ENCODE measurements at regions not wholly inside any gene's neighbourhood (a gene's known extent, or its start where the extent isn't known, plus 50 kb on each side); places are given as distances from the start of the nearest gene placed in this dataset.

DNA sequence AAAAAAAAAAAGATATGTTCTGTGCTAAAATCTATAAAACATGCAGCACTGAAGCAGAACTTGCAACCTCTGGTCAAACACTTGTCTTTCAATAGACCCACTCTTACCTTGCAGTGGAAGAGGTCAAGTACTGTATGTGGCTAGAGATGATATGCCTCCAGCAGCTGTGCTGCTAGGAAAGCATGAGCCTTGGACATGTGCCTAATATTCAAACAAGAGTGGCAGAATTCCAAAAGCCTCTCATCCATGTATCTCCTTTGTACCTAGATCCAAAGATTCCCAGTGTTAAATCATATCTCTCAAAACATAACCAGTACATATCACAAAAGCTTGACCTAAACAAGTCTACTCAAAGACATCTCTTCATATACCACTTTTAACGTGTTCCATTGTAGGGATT, 105.0 kb upstream of the CPNE8 start:
- TF ChIP-seq, protein P1, sequence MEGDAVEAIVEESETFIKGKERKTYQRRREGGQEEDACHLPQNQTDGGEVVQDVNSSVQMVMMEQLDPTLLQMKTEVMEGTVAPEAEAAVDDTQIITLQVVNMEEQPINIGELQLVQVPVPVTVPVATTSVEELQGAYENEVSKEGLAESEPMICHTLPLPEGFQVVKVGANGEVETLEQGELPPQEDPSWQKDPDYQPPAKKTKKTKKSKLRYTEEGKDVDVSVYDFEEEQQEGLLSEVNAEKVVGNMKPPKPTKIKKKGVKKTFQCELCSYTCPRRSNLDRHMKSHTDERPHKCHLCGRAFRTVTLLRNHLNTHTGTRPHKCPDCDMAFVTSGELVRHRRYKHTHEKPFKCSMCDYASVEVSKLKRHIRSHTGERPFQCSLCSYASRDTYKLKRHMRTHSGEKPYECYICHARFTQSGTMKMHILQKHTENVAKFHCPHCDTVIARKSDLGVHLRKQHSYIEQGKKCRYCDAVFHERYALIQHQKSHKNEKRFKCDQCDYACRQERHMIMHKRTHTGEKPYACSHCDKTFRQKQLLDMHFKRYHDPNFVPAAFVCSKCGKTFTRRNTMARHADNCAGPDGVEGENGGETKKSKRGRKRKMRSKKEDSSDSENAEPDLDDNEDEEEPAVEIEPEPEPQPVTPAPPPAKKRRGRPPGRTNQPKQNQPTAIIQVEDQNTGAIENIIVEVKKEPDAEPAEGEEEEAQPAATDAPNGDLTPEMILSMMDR (IDR thresholded peaks at IDR 0.05; ENCODE audit: low read depth, low read length): no peak
- TF ChIP-seq, protein P2, sequence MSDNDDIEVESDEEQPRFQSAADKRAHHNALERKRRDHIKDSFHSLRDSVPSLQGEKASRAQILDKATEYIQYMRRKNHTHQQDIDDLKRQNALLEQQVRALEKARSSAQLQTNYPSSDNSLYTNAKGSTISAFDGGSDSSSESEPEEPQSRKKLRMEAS (IDR thresholded peaks at IDR 0.05; ENCODE audit: low read depth, low read length): no peak

Data from NB4 (cell line).